Endothelial cell of umbilical vein (primary cell): ENCODE measurements at regions not wholly inside any gene's neighbourhood (a gene's known extent, or its start where the extent isn't known, plus 50 kb on each side); places are given as distances from the start of the nearest gene placed in this dataset.

Experiments
- BruUV-seq: library from RNA; stranded (reverse); fragments of 400-500 nt; replicated peaks from 2 replicates; lab custom pipeline; 2021; lab: Mats Ljungman, UMichigan
- CTCF ChIA-PET: fragments of 300-600, 350-600 bp; sonication (Branson Sonifier 250); formaldehyde crosslinking; loops from one replicate; lab custom pipeline; 2021; ENCODE audit warnings: antibody characterized with exemption, inconsistent platforms; lab: Charles Lee
- POLR2A ChIA-PET: fragments of 300-600, 350-600 bp; sonication (Branson Sonifier 250); formaldehyde crosslinking; loops from one replicate; lab custom pipeline; 2021; ENCODE audit warnings: antibody characterized with exemption, inconsistent platforms; lab: Charles Lee
- DNase-seq: peaks from one replicate; pipeline ENCODE4 v3.0.0-alpha.2; 2011; ENCODE audit warnings: low read depth, low spot score
- FAIRE-seq: peaks from 2 replicates; lab custom pipeline; 2011; peaks lifted over from hg19 to GRCh38; lab: Jason Lieb, UNC
- H2AFZ ChIP-seq: 2 replicates; pipeline ENCODE4 v1.6.0; 2012; ENCODE audit warnings: low read depth, low read length, control low read depth, inconsistent platforms
- H3K27ac ChIP-seq: 2 replicates; pipeline ENCODE4 v1.5.1; 2011; ENCODE audit warnings: low read depth, mild to moderate bottlenecking, control low read depth, low read length, moderate library complexity; ENCODE audit not compliant: insufficient read depth
- H3K27me3 ChIP-seq, 2 experiments: 2 replicates each; pipeline versions ENCODE4 v1.6.0 to v1.6.1; 2011; ENCODE audit warnings: low read length in 2 of 2, mixed read lengths in 1 of 2; ENCODE audit not compliant: control insufficient read depth in 2 of 2, insufficient read depth in 2 of 2
- H3K36me3 ChIP-seq, 2 experiments: 2 replicates in 1 of 2; 3 replicates in 1 of 2; pipeline ENCODE4 v1.5.1; 2011; ENCODE audit warnings: low read length in 2 of 2, mild to moderate bottlenecking in 1 of 2, moderate library complexity in 1 of 2; ENCODE audit not compliant: control insufficient read depth in 2 of 2, insufficient read depth in 2 of 2; ENCODE audit errors: extremely low read depth in 1 of 2
- H3K4me1 ChIP-seq: 3 replicates; pipeline ENCODE4 v1.5.1; 2011; ENCODE audit warnings: mild to moderate bottlenecking, low read length; ENCODE audit not compliant: control insufficient read depth, insufficient read depth; ENCODE audit errors: extremely low read depth
- H3K4me2 ChIP-seq: 2 replicates; pipeline ENCODE4 v1.6.1; 2011; ENCODE audit warnings: low read length, control low read depth, mixed read lengths; ENCODE audit not compliant: insufficient read depth
- H3K4me3 ChIP-seq, 3 experiments: fragments of 200-600 bp in 1 of 3; sonication (generic), shearing (Covaris generic) in 1 of 3; replicated peaks in 1 of 3; 2 replicates each; pipeline ENCODE4 v1.5.1; 2011 to 2016; ENCODE audit warnings: control low read depth in 3 of 3, low read length in 3 of 3, mild to moderate bottlenecking in 2 of 3, inconsistent platforms in 1 of 3, low read depth in 1 of 3, moderate library complexity in 1 of 3; ENCODE audit not compliant: insufficient read depth in 1 of 3
- H3K79me2 ChIP-seq: 2 replicates; pipeline ENCODE4 v1.6.0; 2012; ENCODE audit warnings: low read length, inconsistent platforms; ENCODE audit not compliant: control insufficient read depth, insufficient read depth
- H3K9ac ChIP-seq: replicated peaks from 2 replicates; pipeline ENCODE3; 2011; ENCODE audit warnings: low read length, control low read depth; ENCODE audit not compliant: insufficient read depth; ENCODE audit errors: extremely low read depth
- H3K9me1 ChIP-seq: replicated peaks from 3 replicates; pipeline ENCODE4 v1.6.0; 2011; ENCODE audit warnings: mild to moderate bottlenecking, low read length; ENCODE audit not compliant: control insufficient read depth, insufficient read depth; ENCODE audit errors: extremely low read depth
- H3K9me3 ChIP-seq: replicated peaks from 2 replicates; pipeline ENCODE4 v1.5.1; 2012; ENCODE audit warnings: low read length, inconsistent platforms; ENCODE audit not compliant: control insufficient read depth, insufficient read depth
- H4K20me1 ChIP-seq: replicated peaks from 2 replicates; pipeline ENCODE3; 2011; ENCODE audit warnings: mild to moderate bottlenecking, low read length; ENCODE audit not compliant: control insufficient read depth, insufficient read depth; ENCODE audit errors: extremely low read depth
- CTCF ChIP-seq, 2 donors: IDR thresholded peaks; 1 replicate in 1 of 2; 2 replicates in 1 of 2; pipeline ENCODE4 v1.5.1; 2011; ENCODE audit warnings: low read length in 2 of 2, mild to moderate bottlenecking in 2 of 2, moderate library complexity in 2 of 2, control low read depth in 1 of 2, inconsistent platforms in 1 of 2, low read depth in 1 of 2; ENCODE audit not compliant: insufficient read depth in 1 of 2; ENCODE audit errors: extremely low read depth in 1 of 2
- EZH2 ChIP-seq: IDR thresholded peaks from 2 replicates; pipeline ENCODE4 v1.6.1; 2012; ENCODE audit warnings: borderline replicate concordance, low read depth, mild to moderate bottlenecking, moderate library complexity, low read length, inconsistent platforms; ENCODE audit not compliant: severe bottlenecking
- FOS ChIP-seq: IDR thresholded peaks from 2 replicates; pipeline ENCODE4 v1.6.1; 2011; ENCODE audit warnings: mild to moderate bottlenecking, low read length, moderate library complexity, borderline replicate concordance; ENCODE audit not compliant: insufficient read depth
- GATA2 ChIP-seq: IDR thresholded peaks from 2 replicates; pipeline ENCODE4 v1.7.0; 2011; ENCODE audit warnings: low read depth, mild to moderate bottlenecking, moderate library complexity, mixed read lengths, low read length; ENCODE audit not compliant: insufficient read length, insufficient read depth
- JUN ChIP-seq: IDR thresholded peaks from 2 replicates; pipeline ENCODE4 v1.6.1; 2011; ENCODE audit warnings: borderline replicate concordance, low read depth; ENCODE audit not compliant: insufficient read length, insufficient read depth
- MYC ChIP-seq: IDR thresholded peaks from one replicate; pipeline ENCODE4 v1.6.1; 2011; ENCODE audit warnings: mild to moderate bottlenecking, low read depth, low read length
- POLR2A ChIP-seq: IDR thresholded peaks from 2 replicates; pipeline ENCODE4 v1.6.1; 2012; ENCODE audit warnings: low read depth, mild to moderate bottlenecking, control low read depth, low read length
- POLR2AphosphoS5 ChIP-seq: IDR thresholded peaks from 2 replicates; pipeline ENCODE4 v1.6.1; 2012; ENCODE audit warnings: low read depth, mild to moderate bottlenecking, control low read depth, low read length, moderate library complexity; ENCODE audit not compliant: insufficient read depth
- dilution Hi-C: fragments of 300-500 bp; cut with MboI; formaldehyde crosslinking; loops from one replicate; pipeline ENCODE4 v1.15.0; 2019; ENCODE audit warnings: low sequenced_read_pairs; ENCODE audit not compliant: extremely low pct_ligation_motif_present
- intact Hi-C: fragments of 100-400 bp; cut with micrococcal nuclease; formaldehyde crosslinking; loops from one replicate; pipeline ENCODE4 v1.10.0; 2022
- TF ChIP-seq, protein P1 (sequence below): IDR thresholded peaks from 2 replicates; pipeline ENCODE4 v1.6.1; 2011; ENCODE audit not compliant: insufficient read depth, insufficient read length

DNA sequence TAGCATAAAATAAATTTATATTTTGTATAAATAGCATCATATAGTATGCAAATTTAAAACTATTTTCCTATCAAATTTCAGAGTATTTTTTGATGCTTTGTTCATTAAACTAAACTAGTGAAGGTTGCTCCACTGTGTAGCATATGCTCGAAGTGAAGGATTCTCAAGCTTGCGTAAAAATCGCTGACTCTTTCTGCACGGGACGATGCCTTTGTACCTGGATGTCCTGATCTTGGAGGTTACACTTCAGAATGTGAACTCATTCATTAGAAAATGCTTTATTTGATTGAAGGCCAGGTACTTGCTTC lies 305.0 kb downstream of the WDR72 start:
- no TSS peak for BruUV-seq
- TF ChIP-seq, protein P1, sequence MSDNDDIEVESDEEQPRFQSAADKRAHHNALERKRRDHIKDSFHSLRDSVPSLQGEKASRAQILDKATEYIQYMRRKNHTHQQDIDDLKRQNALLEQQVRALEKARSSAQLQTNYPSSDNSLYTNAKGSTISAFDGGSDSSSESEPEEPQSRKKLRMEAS, result no peak
- TF ChIP-seq POLR2A, result no peak
- no peak for TF ChIP-seq CTCF (IDR thresholded peaks at IDR 0.05; ENCODE audit: extremely low read depth in 1 of 2, insufficient read depth in 1 of 2, low read depth in 1 of 2, low read length in 2 of 2)
- intact Hi-C loops, result no loop called here
- no peak overlapping the region for H2AFZ ChIP-seq
- DNase-seq, result no peak
- H3K4me1 ChIP-seq, result no peaks in the 10 kb centered on the region
- no peak overlapping the region for H3K27ac ChIP-seq
- no peaks in the 10 kb centered on the region for H3K79me2 ChIP-seq
- no peaks in the 10 kb centered on the region for H3K27me3 ChIP-seq
- no peaks in the 10 kb centered on the region for H3K9me1 ChIP-seq
- no peak for FAIRE-seq
- H3K9ac ChIP-seq, result no peak overlapping the region
- CTCF ChIA-PET, result no interaction called here
- no peaks in the 10 kb centered on the region for H3K36me3 ChIP-seq
- POLR2A ChIA-PET, result no interaction called here
- H3K9me3 ChIP-seq, result no peaks in the 10 kb centered on the region
- dilution Hi-C loops, result no loop called here
- no peak overlapping the region for H3K4me3 ChIP-seq
- no peak overlapping the region for H3K4me2 ChIP-seq
- H4K20me1 ChIP-seq, result no peaks in the 10 kb centered on the region

- H3K9me3 ChIP-seq, result no peaks in the 10 kb centered on the region
- H3K9ac ChIP-seq, result no peak overlapping the region
- no peaks in the 10 kb centered on the region for H3K27me3 ChIP-seq
- H3K4me1 ChIP-seq, result no peaks in the 10 kb centered on the region
- BruUV-seq, result no TSS peak
- no peaks in the 10 kb centered on the region for H3K36me3 ChIP-seq
- TF ChIP-seq POLR2AphosphoS5, result no peak
- no peak for TF ChIP-seq POLR2A
- no peak for TF ChIP-seq CTCF (IDR thresholded peaks at IDR 0.05; ENCODE audit: extremely low read depth in 1 of 2, insufficient read depth in 1 of 2, low read depth in 1 of 2, low read length in 2 of 2)
- no peak for TF ChIP-seq GATA2
- no peak for TF ChIP-seq FOS
- no peak for TF ChIP-seq EZH2
- no peak for TF ChIP-seq MYC
- TF ChIP-seq, protein P1, result no peak
- no peak for TF ChIP-seq JUN
- ChIA-PET POLR2A (no interaction called here), CTCF (no interaction called here)
- no peak for DNase-seq
- H4K20me1 ChIP-seq, result no peaks in the 10 kb centered on the region
- no peaks in the 10 kb centered on the region for H3K9me1 ChIP-seq
- no peak overlapping the region for H3K4me2 ChIP-seq
- H3K79me2 ChIP-seq, result no peaks in the 10 kb centered on the region
- dilution Hi-C loops, result no loop called here
- H2AFZ ChIP-seq, result no peak overlapping the region
- no peak overlapping the region for H3K4me3 ChIP-seq
- intact Hi-C loops, result no loop called here
- no peak for FAIRE-seq
- no peak overlapping the region for H3K27ac ChIP-seq
Observed at GRCh38 chr15:53453253-53454105, 306.0 kb downstream of the WDR72 start.
